Prostate gland (tissue), 2 donors: ENCODE measurements at regions not wholly inside any gene's neighbourhood (a gene's known extent, or its start where the extent isn't known, plus 50 kb on each side); places are given as distances from the start of the nearest gene placed in this dataset.

ENCODE experiments used
- POLR2A ChIP-seq: fragments of 450-650 bp; IDR thresholded peaks from one replicate; pipeline ENCODE4 v1.6.1; 2016; ENCODE audit warnings: antibody characterized with exemption, mild to moderate bottlenecking
- TF ChIP-seq, protein P1 (sequence below), 4 experiments: fragments of 200-600 bp in 2 of 4; fragments of 450-650 bp in 2 of 4; sonication (generic) in 2 of 4; IDR thresholded peaks; 1 replicate in 3 of 4; 2 replicates in 1 of 4; pipeline ENCODE4 v1.5.1; 2016 to 2019; ENCODE audit warnings: antibody characterized with exemption in 4 of 4, mild to moderate bottlenecking in 2 of 4, moderate library complexity in 2 of 4

DNA sequence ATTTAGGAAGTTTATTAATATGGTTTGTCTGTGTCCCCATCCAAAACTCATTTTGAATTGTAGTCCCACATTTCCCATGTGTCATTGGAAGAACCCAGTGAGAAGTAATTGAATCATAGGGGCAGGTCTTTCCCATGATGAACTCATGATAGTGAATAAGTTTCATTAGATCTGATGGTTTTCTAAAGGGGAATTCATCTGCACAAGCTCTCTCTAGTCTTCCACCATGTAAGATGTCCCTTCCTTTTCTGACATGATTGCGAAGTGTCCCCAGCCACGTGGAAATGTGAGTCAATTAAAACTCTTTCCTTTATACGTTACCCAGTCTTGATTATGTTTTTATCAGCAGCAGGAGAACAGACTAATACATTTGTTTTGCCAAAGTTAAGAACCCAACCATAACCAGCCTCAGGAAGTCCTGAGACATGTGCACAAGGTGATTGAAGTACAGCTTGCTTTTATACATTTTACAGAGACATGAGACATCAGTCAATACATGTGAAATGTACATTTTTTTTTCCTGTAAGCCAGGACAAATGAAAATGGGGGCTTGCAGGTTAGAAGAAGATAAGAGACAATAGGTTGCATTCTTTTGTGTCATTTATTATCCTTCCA, 1136.7 kb downstream of the TMEM121 start:
- TF ChIP-seq POLR2A = no peak
- TF ChIP-seq, protein P1, sequence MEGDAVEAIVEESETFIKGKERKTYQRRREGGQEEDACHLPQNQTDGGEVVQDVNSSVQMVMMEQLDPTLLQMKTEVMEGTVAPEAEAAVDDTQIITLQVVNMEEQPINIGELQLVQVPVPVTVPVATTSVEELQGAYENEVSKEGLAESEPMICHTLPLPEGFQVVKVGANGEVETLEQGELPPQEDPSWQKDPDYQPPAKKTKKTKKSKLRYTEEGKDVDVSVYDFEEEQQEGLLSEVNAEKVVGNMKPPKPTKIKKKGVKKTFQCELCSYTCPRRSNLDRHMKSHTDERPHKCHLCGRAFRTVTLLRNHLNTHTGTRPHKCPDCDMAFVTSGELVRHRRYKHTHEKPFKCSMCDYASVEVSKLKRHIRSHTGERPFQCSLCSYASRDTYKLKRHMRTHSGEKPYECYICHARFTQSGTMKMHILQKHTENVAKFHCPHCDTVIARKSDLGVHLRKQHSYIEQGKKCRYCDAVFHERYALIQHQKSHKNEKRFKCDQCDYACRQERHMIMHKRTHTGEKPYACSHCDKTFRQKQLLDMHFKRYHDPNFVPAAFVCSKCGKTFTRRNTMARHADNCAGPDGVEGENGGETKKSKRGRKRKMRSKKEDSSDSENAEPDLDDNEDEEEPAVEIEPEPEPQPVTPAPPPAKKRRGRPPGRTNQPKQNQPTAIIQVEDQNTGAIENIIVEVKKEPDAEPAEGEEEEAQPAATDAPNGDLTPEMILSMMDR (IDR thresholded peaks at IDR 0.05) = no peak
